HG03432 (cell line): ENCODE measurements at regions not wholly inside any gene's neighbourhood (a gene's known extent, or its start where the extent isn't known, plus 50 kb on each side); places are given as distances from the start of the nearest gene placed in this dataset.
A peak's percentile ranks its signal among the peaks of the same experiment; 100 is the strongest.
"Not testable (repeated sequence)": the region's sequence is repeated elsewhere in the genome, so short reads cannot be mapped to it uniquely, and the experiment has no call there.

Experiments used
- ATAC-seq: cut with Tn5 transposase; IDR thresholded peaks from one replicate; pipeline ENCODE4 v1.9.1; 2021; ENCODE audit warnings: mild to moderate bottlenecking, moderate library complexity; ENCODE audit not compliant: unreplicated experiment

GRCh38 chr4:72701987-72702819, 133.2 kb upstream of the ADAMTS3 start:
- ATAC-seq = peak; percentile 87

DNA sequence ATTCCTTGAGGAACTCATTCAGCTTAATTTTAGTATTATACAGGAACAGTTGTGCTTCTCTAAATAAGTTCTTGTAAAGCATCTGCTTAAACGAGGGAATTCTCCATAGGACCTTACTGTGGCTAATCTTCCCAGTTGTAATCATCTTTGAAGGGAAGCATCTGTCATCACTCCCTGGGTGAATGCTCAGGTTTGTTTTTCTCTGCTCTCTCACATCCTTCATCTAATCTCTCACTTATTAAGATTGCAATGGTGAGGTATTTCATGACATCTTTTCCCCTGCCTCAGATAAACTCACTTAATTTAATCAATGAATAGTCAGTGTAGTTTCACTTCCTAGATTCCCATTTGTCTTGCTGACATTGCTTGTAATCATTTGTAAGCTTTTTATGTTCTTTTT, 121.8 kb upstream of the ADAMTS3 start:
- ATAC-seq = no peak

GRCh38 chr4:72689923-72690322, 120.9 kb upstream of the ADAMTS3 start:
- no peak for ATAC-seq

DNA sequence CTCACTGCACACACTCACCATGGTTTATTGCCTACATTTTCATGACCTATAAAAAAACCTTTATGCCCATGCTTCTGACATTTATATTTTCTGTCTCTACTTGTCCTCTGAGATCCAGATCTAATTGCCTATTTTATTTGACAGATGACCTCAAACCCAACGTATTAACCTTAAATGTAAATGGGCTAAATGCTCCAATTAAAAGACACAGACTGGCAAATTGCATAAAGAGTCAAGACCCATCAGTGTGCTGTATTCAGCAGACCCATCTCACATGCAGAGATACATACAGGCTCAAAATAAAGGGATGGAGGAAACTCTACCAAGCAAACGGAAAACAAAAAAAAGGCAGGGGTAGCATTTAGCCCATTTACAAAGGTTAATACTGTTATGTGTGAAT, 117.4 kb upstream of the ADAMTS3 start:
- not testable (repeated sequence) for ATAC-seq

- ATAC-seq = no peak
These were observed 110.6 kb upstream of the ADAMTS3 start for GRCh38 chr4:72679666-72680065.

DNA sequence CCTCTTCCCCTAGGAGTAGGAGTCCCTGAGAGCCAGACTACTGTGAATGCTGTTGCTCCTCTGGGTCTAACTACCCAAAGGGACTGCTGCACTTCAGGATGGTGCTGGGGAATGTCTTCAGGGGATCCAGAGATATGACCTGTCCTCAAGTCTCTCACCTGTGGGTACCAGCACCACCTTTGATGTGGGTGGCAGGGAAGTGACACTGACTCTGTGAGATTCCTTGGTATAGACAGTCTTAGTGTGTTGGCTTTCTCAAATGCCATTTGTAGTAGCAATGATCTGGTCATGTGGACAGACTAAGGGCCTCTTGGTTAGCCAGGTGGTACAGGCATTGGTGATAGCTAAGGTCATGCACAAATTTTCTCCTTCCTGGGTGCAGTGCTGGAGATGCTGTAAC, 108.9 kb upstream of the ADAMTS3 start:
- ATAC-seq = no peak

DNA sequence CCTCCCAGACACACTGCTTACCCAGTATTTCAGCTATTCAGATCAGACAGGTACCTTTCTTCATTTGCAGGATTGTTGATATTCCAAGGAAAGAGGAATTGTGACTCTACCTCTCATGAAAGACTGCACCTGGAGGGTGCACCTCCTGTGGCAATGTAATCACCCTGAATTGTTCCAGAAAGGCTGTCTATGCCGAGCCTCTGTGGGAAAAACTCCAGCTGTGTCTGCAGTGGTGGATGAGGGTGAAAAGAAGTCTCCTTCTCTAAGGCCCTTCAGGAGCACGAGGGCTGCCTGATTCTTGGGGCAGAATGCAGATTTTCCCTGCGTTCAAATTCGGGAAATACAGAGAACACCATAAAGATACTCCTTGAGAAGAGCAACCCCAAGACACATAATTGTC, 108.2 kb upstream of the ADAMTS3 start:
- ATAC-seq = no peak

GRCh38 chr4:72671980-72672379, 103.0 kb upstream of the ADAMTS3 start:
- no peak for ATAC-seq

GRCh38 chr4:72670521-72670920, 101.5 kb upstream of the ADAMTS3 start:
- no peak for ATAC-seq

- ATAC-seq = no peak
These were observed 97.9 kb upstream of the ADAMTS3 start for GRCh38 chr4:72666910-72667309.

DNA sequence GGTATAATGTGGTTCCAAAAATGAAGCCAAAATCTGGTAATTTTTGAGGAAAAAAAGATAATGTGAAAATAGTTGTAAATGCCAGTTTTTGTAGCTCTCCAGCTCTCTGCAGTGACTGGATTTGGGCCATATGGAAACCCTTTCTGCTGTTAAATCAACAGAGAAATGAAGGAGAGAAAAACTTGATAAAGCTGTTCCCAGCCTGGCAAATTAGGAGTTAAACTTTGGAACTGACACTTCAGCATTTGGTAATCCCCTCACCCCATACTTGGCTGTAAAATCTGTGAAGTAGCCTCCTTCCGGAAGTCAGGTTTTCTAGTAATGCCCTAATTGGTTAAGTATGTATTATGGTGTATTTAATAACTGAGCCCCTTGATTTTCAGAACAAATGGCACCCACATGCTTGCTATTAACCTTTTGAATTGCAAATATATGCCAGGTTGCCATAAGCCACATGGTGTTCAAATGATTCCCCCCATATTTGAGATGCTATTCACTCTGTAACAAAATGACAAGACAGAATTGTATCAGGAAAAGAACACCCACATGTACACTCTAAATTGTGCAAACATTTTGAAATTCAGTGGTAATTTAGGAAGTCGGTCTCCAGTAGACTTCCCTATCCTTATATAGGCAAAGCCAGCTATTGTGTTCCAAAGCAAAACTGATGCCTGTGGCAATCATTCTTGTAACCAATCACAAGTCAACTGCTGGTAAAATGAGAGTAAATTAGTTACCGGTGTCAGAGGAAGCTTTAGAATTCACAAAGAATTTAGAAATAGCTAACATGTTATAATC, 96.3 kb upstream of the ADAMTS3 start:
- ATAC-seq = no peak

DNA sequence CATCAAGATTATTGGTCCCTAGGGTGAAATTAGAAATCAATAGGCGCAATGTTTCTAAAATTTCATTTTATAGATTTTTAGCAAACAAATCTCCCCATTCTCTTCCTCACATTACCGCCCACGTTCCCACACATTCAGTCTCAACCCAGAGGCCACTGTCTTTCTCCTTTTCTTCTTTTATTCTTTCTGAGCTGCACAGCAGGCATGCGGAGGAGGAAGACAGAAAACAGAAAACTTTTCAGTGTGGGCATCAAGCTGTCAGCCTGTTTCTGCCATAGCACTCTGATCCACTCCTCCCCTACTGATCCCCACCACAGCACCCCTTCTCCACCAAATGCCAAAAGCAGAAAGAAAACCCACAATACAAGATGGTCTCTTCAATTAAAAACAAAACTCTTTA, 94.8 kb upstream of the ADAMTS3 start:
- ATAC-seq = no peak

DNA sequence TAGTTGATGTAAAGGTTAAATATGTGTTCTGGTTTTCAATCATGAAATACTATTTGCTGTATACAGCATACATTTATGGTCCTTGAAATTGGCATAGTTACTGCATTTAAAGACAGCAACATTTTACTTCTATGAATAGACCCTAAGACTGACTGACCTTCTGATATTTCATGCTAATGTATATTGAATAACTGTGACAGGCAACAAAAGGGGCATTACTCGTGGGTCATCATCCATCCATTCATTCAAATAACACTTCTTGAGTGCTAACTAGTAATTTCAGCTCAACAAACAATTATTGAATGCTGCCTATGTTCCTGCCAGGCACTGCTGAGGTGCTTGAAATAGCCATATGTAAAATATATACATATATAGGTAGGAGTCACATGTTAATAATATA, 92.8 kb upstream of the ADAMTS3 start:
- no peak for ATAC-seq

DNA sequence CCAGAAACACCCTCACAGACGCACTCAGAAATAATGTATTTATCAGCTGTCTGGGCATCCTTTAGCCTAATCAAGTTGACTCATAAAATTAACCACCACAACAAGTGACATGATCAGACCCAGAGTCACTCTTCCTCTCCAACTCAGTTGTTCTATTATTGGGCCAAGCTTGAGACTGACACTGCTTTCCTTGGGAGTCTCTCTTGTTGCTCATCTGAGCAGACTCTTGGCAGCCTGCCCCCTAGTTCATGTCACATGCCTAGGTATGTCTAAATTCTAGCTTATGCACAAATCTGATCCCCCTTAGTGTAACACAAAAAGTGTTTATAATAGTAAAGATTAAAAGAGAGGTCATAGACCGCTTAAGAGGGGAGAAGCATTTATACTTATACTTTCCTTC, 72.6 kb upstream of the ADAMTS3 start:
- no peak for ATAC-seq

DNA sequence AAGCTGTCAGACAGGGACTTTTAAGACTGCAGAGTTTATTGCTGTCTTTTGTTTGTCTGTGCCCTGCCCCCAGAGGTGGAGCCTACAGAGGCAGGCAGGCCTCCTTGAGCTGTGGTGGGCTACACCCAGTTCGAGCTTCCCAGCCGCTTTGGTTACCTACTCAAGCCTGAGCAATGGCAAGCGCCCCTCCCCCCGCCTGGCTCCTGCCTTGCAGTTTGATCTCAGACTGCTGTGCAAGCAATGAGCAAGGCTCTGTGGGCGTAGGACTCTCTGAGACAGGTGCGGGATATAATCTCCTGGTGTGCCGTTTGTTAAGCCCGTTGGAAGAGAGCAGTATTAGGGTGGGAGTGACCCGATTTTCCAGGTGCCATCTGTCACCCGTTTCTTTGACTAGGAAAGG, 67.8 kb upstream of the ADAMTS3 start:
- ATAC-seq = not testable (repeated sequence)

- not testable (repeated sequence) for ATAC-seq
These were observed 66.9 kb upstream of the ADAMTS3 start for GRCh38 chr4:72635931-72636330.

DNA sequence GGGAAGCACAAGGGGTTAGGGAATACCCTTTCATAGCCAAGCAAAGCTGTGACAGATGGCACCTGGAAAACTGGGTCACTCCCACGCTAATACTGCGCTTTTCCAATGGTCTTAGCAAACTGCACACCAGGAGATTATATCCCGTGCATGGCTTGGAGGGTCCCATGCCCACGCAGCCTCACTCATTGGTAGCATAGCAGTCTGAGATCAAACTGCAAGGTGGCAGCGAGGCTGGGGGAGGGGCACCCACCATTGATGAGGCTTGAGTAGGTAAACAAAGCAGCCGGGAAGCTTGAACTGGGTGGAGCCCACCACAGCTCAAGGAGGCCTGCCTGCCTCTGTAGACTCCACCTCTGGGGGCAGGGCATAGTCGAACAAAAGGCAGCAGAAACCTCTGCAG, 63.2 kb upstream of the ADAMTS3 start:
- ATAC-seq = not testable (repeated sequence)

DNA sequence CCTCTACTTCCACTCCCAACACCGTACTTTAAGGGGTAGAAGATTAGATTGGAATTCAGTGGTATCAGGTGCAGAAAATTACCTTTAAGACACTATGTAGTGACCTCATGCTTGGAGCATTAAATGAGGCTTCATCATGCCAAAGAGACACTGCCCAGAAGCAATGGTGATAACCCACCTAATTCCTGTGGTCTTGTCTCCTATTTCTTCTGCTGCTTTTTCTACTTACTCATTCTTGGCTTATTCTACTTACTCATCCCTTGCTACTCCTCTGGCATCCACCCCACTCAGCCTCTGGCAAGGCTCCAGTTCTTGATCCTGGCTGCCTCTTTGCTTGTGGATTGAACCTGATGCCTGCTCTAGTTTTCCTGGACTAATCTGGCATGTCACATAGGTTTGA, 62.3 kb upstream of the ADAMTS3 start:
- no peak for ATAC-seq

GRCh38 chr4:72629540-72629939, 60.5 kb upstream of the ADAMTS3 start:
- ATAC-seq = no peak

DNA sequence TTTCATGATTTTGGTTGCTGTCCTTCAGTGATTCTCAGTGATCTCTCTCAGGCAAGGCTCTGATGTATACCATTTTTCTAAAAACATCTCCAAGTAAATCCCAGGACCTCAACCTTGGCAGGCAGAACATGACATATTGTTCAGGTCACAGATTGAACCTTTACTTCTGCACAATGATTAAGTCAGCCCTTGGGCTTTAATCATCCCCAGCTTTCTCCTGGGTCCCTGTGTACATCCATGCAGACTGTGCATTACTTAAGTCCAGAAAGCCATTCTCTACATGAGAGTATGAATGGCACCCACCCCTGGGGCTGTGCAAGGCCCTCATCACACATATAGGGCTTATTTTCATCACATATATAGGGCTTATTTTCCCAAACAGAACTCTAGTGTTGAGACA, 58.7 kb upstream of the ADAMTS3 start:
- no peak for ATAC-seq
